GDM1 (cell line): ENCODE measurements at regions not wholly inside any gene's neighbourhood (a gene's known extent, or its start where the extent isn't known, plus 50 kb on each side); places are given as distances from the start of the nearest gene placed in this dataset.

Source experiments
- DNase-seq: peaks from one replicate; lab custom pipeline; 2025; lab: John Stamatoyannopoulos, UW

- no peak for DNase-seq
Observed at GRCh38 chr2:34103437-34103836, 504.3 kb upstream of the FAM98A start.

GRCh38 chr2:34102339-34102738 is 503.2 kb upstream of the FAM98A start:
- DNase-seq: no peak

- no peak for DNase-seq
Observed at GRCh38 chr2:34099377-34099776, 500.3 kb upstream of the FAM98A start.

GRCh38 chr2:34098256-34098655 is 499.2 kb upstream of the FAM98A start:
- DNase-seq: no peak

- peak; percentile 22 for DNase-seq
Observed at GRCh38 chr2:34096562-34097171, 497.6 kb upstream of the FAM98A start.

- no peak for DNase-seq
Observed at GRCh38 chr2:34093790-34094189, 494.7 kb upstream of the FAM98A start.

GRCh38 chr2:34070196-34070595 is 471.1 kb upstream of the FAM98A start:
- DNase-seq: no peak

- DNase-seq: no peak
Observed at GRCh38 chr2:34069604-34070003, 470.5 kb upstream of the FAM98A start.

- no peak for DNase-seq
Observed at GRCh38 chr2:34050413-34050812, 451.3 kb upstream of the FAM98A start.

GRCh38 chr2:34045101-34045655 is 446.1 kb upstream of the FAM98A start:
- no peak for DNase-seq

GRCh38 chr2:34037886-34038285 is 438.8 kb upstream of the FAM98A start:
- DNase-seq: no peak

- no peak for DNase-seq
Observed at GRCh38 chr2:34037157-34037556, 438.1 kb upstream of the FAM98A start.

GRCh38 chr2:34031097-34031496 is 432.0 kb upstream of the FAM98A start:
- no peak for DNase-seq

- DNase-seq: no peak
Observed at GRCh38 chr2:34030273-34030672, 431.2 kb upstream of the FAM98A start.

GRCh38 chr2:34029073-34029472 is 430.0 kb upstream of the FAM98A start:
- no peak for DNase-seq

- no peak for DNase-seq
Observed at GRCh38 chr2:34025196-34025595, 426.1 kb upstream of the FAM98A start.

- DNase-seq: peak; percentile 47
Observed at GRCh38 chr2:34012715-34013302, 413.7 kb upstream of the FAM98A start.

GRCh38 chr2:34011684-34012083 is 412.6 kb upstream of the FAM98A start:
- no peak for DNase-seq

GRCh38 chr2:34005901-34006300 is 406.8 kb upstream of the FAM98A start:
- no peak for DNase-seq

- no peak for DNase-seq
Observed at GRCh38 chr2:34004936-34005335, 405.8 kb upstream of the FAM98A start.

GRCh38 chr2:34003795-34004194 is 404.7 kb upstream of the FAM98A start:
- DNase-seq: no peak

- DNase-seq: no peak
Observed at GRCh38 chr2:34001557-34001956, 402.5 kb upstream of the FAM98A start.

GRCh38 chr2:33984131-33984530 is 385.0 kb upstream of the FAM98A start:
- DNase-seq: no peak

- DNase-seq: no peak
Observed at GRCh38 chr2:33978471-33978870, 379.4 kb upstream of the FAM98A start.
